ENCODE measurements at regions not wholly inside any gene's neighbourhood (a gene's known extent, or its start where the extent isn't known, plus 50 kb on each side); places are given as distances from the start of the nearest gene placed in this dataset.

DNA sequence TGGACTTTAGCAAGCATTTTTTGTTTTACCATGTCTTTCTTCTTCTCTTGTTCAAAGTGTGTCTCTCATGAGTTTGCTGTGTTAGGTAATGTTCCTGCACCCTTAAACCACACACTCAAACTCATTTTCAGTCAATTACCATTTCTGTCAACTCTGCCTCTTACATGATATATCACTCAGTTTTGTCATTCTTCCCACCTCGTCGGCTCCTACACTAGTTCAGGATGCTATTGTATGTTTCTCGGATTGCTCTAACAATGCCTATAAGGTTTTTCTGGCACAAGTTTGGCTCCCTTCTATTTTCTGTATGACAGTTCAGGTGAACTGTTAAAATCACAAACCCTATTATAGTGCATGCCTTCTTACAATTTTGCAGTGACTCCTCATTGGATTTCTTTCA lies 260.8 kb upstream of the NAV3 start:
- no peak for DNase-seq
- 75 to 89% methylated on average over 3 of the region's 3 CpGs for WGBS, 2 donors

DNA sequence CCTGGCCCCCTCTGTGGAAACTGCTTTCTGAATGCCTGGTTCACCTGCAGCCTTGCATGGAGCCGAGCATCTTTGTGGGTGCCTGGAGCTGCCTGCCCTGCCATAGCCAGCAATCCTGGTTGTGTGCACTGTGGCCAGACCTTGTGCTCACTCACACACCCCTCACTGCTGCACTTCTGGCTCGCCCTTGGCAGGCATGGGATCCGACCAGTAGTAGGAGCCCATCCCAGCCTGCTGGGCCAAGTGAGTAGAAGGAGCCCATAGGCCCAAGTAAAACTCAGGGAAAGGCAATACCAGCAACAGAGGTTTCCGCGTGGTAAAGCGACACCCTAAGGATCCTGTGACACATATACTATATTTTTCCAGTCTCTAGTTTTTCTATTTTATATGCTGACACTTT lies 270.0 kb upstream of the NAV3 start:
- intact Hi-C loops (cut with DNase I), result no loop called here
- Histone ChIP-seq H3K27me3 (no peaks in the 10 kb centered on the region), H3K4me3 (replicated peaks in 1 of 3) (no peak overlapping the region), H3K4me1 (no peaks in the 10 kb centered on the region), H3K9me3 (no peaks in the 10 kb centered on the region), H3K36me3 (no peaks in the 10 kb centered on the region), H3K27ac (no peak overlapping the region)
- TF ChIP-seq, protein P1, sequence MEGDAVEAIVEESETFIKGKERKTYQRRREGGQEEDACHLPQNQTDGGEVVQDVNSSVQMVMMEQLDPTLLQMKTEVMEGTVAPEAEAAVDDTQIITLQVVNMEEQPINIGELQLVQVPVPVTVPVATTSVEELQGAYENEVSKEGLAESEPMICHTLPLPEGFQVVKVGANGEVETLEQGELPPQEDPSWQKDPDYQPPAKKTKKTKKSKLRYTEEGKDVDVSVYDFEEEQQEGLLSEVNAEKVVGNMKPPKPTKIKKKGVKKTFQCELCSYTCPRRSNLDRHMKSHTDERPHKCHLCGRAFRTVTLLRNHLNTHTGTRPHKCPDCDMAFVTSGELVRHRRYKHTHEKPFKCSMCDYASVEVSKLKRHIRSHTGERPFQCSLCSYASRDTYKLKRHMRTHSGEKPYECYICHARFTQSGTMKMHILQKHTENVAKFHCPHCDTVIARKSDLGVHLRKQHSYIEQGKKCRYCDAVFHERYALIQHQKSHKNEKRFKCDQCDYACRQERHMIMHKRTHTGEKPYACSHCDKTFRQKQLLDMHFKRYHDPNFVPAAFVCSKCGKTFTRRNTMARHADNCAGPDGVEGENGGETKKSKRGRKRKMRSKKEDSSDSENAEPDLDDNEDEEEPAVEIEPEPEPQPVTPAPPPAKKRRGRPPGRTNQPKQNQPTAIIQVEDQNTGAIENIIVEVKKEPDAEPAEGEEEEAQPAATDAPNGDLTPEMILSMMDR (IDR thresholded peaks at IDR 0.05), result no peak
- no peak for TF ChIP-seq POLR2A (IDR thresholded peaks at IDR 0.05)
- whole genome bisulfite sequencing, 2 donors, result 86 to 92% methylated on average over 5 of the region's 6 CpGs
- no peak for DNase-seq

More for the DNA sequence above, 260.8 kb upstream of the NAV3 start:
- H3K27me3 ChIP-seq, result no peaks in the 10 kb centered on the region
- no peak overlapping the region for H3K27ac ChIP-seq
- no peak overlapping the region for H3K4me3 ChIP-seq (replicated peaks in 1 of 3)
- TF ChIP-seq, protein P1 (IDR thresholded peaks at IDR 0.05), result no peak
- TF ChIP-seq POLR2A (IDR thresholded peaks at IDR 0.05), result no peak
- intact Hi-C loops (cut with DNase I), result no loop called here
- H3K4me1 ChIP-seq, result no peaks in the 10 kb centered on the region
- no peaks in the 10 kb centered on the region for H3K9me3 ChIP-seq
- no peaks in the 10 kb centered on the region for H3K36me3 ChIP-seq

DNA sequence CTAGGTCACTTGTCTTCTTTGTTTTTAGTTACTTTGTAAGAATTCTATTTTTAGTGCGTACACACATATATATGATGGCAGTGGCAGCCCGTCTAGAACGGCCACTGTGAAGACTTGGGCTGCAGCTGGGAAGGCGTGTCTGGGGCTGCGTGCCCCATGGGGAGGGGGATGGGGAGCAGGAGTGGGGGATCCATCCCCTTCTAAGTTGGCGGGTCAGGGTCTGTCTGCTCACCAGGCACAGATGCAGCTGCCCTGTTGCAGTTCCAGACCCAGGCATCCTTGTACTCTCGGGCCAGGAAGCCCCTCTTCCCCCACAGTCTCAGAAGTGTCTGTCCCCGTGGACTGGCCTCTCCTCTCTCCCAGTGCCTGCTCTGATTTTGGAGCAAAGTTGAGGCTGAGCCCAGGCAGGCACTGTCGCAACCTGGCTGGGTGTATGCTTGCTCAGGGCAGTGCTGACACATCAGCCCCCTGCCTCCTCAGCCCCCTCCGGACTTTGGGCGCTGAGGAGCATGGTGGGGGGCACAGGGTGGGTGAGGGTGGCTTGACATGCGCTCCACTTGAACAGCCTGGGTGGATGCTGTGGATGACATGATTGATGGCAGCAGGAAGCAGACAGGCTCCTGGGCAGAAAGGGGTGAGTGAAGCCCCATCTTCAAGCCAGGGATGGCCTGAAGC lies 271.2 kb upstream of the NAV3 start:
- H3K9me3 ChIP-seq, result no peaks in the 10 kb centered on the region
- no peak for DNase-seq
- H3K36me3 ChIP-seq, result no peaks in the 10 kb centered on the region
- no peak overlapping the region for H3K27ac ChIP-seq
- no peaks in the 10 kb centered on the region for H3K27me3 ChIP-seq
- WGBS, 2 donors, result 87 to 89% methylated on average over 9 to 12 of the region's 12 CpGs
- H3K4me1 ChIP-seq, result no peaks in the 10 kb centered on the region
- H3K4me3 ChIP-seq (replicated peaks in 1 of 3), result no peak overlapping the region
- no peak for TF ChIP-seq POLR2A (IDR thresholded peaks at IDR 0.05)
- TF ChIP-seq, protein P1 (IDR thresholded peaks at IDR 0.05), result no peak
- intact Hi-C loops (cut with DNase I), result no loop called here

- Histone ChIP-seq H3K27ac (no peak overlapping the region), H3K36me3 (no peaks in the 10 kb centered on the region), H3K4me1 (no peaks in the 10 kb centered on the region), H3K27me3 (no peaks in the 10 kb centered on the region), H3K9me3 (no peaks in the 10 kb centered on the region), H3K4me3 (replicated peaks in 1 of 3) (no peak overlapping the region)
- 71% methylated on average over 4 of the region's 4 CpGs for WGBS, 2 donors
- DNase-seq, result no peak
- TF ChIP-seq POLR2A (IDR thresholded peaks at IDR 0.05), result no peak
- TF ChIP-seq, protein P1 (IDR thresholded peaks at IDR 0.05), result no peak
- intact Hi-C loops (cut with DNase I), result no loop called here
Observed at GRCh38 chr12:77555074-77555473, 275.6 kb upstream of the NAV3 start.

GRCh38 chr12:77553976-77554619 lies 276.6 kb upstream of the NAV3 start:
- Histone ChIP-seq H3K27ac (no peak overlapping the region), H3K36me3 (no peaks in the 10 kb centered on the region), H3K4me3 (replicated peaks in 1 of 3) (no peak overlapping the region), H3K4me1 (no peaks in the 10 kb centered on the region), H3K9me3 (no peaks in the 10 kb centered on the region), H3K27me3 (no peaks in the 10 kb centered on the region)
- TF ChIP-seq, protein P1 (IDR thresholded peaks at IDR 0.05), result no peak
- TF ChIP-seq POLR2A (IDR thresholded peaks at IDR 0.05), result no peak
- 82 to 86% methylated on average over 1 of the region's 1 CpG for WGBS, 2 donors
- intact Hi-C loops (cut with DNase I), result no loop called here
- no peak for DNase-seq

Data from thyroid gland (tissue), 4 donors.